ENCODE measurements at regions not wholly inside any gene's neighbourhood (a gene's known extent, or its start where the extent isn't known, plus 50 kb on each side); places are given as distances from the start of the nearest gene placed in this dataset.

DNA sequence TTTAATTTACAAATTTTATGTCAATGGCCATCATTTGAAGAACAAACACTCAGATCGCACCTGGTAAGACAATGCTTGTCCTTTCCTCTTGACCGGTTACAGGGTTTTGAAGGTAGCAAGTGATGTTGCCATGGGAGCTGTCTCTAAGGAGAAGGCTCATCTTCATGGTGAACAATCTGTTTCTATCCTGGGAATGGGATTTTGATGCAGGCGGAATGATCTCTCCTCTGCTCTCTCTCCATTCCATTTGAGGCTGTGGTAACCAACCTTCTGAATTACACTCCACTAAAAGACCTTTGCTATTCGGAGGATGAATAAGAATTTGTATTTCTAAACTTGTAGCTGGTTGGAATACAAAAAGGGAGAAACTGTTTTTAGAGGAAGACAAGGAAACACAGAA lies 57.9 kb upstream of the SLC5A9 start:
- DNase-seq: no peak

DNA sequence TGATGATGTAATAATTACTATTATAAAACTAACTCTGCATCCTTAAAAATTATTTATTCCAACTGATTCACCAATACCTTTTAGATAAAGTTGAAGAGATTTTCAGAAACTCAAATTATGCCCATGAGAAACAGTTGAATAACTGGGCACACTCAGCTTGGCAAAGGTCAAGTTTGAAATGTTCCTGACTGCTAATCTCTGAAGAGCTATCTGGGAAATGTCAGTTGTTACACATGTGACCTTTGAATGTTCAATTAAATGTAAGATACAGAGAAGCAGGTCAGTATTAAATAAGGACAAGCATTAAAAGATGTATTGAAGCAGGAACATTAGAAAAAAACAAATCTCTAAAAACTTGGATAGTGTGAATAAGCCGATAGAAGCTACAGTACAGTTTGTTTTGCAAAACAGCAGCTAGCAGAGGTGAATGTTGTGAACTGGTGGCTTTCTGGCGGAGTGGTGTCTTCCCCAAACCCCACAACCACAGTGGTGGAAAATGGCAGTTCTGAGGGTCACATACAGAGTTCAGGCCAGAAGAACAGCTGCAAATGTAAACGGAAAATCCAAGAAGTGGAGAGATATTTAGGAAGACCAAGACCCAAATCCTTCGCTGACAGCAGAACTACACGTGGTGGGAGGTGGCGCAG lies 61.9 kb upstream of the SLC5A9 start:
- DNase-seq: no peak

DNA sequence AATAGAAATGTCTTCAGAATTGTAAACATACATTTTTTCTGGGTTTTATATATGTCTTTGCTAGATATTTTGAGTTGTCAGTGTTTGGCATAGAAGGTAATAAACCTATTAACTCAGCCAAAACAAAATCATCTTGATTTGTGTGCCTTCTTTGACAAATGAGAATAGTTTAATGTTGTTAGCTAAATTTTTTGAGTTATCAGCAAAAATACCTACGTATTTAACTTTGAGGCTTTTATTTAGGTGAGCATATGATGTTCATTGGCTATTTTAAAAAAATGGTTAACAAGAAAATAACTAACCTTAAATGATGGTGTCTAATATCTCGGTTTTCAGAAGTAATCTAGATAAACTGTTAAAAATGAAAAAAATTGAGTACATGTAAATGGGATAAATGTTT lies 83.2 kb upstream of the SLC5A9 start:
- DNase-seq: no peak

DNA sequence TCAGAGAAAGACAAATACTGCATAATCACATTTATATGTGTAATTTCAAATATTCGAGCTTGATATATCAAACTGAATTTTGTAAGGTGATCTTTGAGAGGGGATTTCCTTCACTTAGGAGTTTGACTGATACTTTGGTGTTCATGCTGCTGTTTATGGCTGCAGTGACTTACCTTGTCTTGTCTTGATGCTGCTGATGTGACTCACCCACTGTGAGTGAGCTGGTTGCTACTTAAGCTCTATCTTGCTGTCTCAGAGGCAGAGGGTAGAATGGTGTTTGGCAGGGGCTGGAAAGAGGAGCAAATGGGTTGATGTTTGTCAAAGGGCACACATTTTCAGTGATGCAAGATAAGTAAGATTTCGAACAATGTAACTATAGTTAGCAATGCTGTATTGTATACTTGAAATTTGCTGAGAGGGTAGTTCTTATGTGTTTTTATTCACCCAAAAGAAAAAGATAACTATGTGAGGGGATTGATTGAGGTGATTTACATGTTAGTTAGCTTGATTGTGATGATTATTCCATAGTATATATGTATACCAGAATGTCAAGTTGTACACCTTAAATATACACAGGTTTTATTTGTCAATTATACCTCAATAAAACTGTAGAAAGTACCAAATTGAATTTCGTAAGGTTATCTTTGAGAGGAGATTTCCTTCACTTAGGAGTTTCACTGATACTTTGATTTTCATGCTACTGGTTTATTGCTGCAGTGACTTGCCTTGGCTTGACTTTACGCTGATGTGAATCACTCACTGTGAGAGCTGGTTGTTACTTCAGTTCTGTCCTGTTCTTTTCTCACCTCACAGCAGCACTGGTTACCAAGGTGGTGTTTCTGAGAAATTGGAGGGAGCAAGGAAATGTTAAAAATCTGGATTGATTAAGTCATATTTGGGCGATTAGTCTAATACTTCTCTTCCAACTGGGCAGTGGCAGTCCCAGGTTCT lies 94.5 kb upstream of the SLC5A9 start:
- DNase-seq: no peak

DNA sequence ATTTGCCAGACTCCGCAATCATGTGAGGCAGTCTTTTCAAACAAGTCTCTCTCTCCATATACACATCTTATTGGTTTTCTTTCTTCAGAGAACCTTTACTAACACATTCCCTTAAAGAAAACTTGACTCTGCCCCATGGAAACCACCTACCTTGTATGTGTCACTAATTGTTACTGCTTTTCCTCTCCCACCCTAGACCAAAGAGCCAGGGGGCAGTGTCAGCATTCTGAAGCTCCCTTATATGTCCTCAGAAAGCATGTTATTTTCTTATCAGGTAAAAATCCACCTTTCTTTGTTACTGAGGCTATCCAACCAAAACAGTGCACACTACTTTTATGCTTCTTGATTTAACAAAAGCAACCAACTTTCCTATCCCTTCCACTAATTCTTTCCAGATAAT lies 98.9 kb upstream of the SLC5A9 start:
- no peak for DNase-seq

DNA sequence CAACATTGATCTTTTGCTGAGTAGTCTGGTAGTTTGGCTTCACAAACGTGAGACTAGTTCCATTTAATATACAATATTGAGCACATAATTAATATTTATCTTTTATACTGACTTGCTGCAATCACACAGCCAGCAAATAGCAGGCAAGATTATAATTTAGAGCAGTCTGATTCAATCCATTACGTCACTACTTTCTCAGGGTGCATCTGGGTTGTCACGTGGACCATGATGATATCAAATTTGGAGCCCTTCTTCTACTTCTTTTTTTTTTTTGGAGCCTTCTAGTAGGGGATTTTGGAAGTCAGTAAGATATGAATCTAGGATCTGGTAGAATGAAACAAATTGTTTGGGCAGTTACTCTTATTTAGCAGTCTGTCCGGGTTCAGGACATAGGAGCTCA lies 100.6 kb upstream of the SLC5A9 start:
- no peak for DNase-seq

DNA sequence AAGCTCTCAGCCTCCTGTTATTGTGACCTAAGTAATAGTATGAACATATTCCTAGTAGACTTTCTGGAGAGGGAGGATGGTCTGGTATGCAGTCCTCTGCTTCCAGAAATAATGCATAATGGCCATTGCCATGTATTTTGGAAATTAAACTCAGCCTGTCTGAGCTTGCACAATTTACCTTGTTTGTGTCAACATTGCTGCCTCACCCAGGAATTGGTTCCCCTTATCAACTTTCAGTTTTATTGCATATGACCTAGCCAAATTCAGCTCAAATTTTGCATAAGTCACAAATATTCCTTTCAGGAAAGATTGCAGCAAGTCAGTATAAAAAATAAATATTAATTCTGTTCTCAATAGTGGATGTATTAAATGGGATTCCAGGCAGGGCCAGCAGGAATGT lies 101.9 kb upstream of the SLC5A9 start:
- no peak for DNase-seq

DNA sequence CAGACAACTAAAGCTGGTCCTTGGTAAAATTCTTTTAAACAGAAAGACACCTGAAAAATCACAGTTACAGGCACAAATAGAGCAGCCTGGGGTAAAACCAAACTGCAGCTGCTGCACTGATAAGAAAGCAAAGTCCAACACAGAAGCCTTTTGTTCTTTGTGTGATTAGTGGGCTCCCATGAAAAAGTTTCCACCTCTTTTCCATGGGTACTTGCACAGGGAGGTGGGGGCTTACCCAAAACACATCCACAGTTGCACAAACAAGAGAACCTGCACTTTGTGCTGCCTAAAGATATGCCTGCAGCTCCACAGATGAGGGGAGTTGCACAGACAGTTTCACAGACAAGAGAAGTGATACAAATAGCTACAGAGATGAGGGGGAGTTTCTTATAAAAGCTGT lies 106.7 kb upstream of the SLC5A9 start:
- DNase-seq: no peak

DNA sequence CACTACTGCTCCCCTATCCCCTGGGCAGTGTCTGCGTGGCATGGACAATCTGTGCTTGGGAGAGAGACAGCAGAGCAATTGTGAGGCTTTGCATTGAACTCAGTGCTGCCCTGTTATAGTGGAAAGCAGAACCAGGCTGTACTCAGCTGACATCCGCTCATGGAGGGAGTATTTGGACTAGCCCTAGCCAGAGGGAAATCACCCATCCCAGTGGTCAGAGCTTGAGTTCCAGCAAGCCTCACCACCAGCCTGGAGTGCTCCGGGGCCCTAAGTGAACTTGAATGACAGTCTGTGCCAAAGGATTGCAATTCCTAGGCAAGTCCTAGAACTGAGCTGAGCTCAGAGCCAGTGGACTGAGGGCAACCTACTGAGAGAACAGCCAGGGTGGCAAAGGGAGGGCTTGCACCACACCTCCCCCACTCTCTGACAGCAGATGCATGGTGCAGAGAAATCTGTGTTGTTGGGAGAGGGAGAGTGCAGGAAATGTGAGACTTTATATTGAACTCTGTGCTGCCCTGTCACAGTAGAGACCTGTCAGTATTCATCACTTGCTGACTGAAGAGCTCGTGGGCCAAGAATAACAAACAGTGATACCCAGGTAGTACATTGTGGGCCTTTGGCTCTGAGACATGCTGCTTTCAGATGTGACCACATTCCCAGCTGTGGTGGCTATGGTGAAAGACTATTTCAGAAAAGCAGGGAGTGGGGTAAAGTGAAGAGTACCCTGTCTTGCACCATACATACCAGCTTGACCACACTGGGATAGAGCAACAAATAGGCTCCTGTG lies 107.7 kb upstream of the SLC5A9 start:
- DNase-seq: no peak

DNA sequence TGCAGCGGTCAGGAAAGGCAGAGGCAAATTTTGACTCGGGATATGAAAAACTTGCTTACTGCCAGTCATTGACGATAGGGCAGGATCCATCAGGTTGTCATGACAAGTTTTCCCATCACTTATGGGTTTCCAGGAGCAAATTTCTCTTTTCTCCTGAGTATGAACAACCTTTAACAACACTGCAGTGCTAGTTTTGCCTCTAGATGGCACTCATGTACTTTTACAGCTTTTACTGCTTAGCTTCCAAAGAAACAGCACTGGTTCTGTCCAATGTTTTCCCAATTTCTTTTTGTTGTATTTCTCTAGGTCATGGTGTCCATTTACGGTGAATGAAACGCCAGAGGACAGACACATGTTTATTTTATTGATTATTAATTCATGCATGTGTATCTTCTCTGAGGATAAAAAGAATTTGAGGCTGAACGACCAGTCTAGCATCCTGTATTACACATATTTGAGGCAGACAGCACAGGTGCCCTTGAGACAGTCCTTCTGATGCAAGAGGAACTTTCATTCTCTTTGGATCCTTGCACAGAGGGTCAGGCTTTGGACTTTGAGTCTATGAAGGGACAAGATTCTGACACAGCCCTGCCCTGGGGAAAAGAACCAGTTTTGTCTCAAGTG lies 112.3 kb upstream of the TRABD2B start:
- DNase-seq: peak; percentile 50

DNA sequence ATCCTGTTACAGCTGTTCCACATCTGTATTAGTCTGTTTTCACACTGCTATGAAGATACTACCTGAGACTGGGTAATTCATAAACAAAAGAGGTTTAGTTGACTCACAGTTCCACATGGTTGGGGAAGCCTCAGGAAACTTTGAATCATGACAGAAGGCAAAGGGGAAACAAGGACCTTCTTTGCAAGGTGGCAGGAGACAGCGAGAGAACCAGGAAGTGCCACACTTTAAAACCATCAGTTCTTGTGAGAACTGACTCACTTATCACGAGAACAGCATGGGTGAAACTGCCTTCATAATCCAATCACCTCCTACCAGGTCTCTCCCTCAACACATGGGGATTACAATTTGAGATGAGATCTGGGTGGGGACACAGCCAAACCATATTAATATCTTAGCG lies 110.3 kb upstream of the TRABD2B start:
- DNase-seq: no peak

DNA sequence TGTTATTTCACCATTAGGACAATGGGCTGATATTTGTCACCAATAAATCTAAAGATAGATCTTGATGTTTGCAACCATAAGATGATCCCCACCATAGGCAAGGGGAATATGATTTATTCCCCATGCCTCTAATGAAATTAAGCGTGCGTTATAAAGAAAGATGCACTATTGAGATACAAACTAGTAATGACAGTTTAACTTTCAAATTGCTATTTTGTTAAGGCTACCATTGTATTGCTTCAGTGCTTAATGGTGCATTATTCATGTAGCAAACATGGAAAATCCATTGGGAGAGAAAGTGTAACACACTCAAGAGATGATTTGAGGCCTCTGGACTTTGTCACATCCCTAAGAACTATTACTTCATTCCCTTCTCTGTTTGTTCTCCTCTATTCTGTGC lies 108.9 kb upstream of the TRABD2B start:
- no peak for DNase-seq

DNA sequence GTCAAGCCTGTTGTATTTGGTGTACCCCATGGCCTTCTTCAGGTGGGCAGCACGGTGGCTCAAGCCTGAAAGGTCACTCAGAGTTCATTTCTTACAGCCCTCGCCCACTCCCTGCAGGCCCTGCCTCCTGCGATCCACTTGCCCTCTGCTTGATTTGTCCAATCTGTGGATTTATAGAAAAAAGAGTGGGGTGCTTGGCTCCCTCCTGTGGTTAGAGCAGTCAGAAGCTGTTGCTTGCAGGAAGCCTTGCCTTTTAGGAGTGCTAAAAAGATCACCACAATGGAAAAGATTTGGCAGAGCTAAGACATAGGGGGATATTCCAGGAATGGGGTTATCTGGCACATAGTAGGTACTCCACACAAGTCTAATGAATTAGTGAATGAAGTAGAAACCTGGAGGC lies 108.0 kb upstream of the TRABD2B start:
- DNase-seq: no peak

DNA sequence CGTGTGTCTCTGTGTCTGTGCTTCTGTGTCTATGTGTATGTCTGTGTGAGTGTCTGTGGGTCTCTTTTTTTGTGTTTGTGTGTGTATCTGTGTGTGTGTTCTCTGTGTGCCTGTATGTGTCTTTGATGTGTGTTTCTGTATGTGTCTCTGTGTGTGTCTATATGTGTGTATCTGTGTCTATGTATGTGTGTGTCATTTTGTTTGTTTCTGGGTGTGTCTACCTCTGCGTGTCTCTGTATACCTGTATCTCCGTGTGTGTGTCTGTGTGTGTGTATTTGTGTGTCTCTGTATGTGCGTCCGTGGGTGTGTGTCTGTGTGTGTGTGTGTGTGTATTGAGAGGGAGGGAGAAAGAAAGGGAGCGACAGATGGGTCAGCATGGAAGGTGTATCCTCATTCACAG lies 106.3 kb upstream of the TRABD2B start:
- DNase-seq: no peak

DNA sequence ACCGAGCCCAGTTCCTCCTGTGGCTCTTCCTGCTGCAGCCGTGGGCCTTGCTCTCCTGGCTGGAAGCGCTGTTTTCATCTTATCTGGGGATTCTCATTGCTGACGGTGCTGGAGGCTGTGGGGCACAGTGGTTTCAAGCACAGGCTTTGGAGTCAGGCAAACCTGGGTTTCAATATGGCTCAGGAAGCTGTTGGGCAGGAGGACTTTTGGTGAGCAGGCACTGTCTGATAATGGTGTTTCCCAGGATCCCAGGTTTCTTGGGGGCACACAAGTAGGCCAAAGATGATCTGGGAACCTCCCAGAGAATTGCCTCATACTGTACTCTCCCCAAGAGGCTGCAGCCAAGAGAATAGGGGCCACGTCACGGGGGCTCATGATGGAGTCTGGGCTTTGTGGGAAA lies 105.6 kb upstream of the TRABD2B start:
- no peak for DNase-seq

DNA sequence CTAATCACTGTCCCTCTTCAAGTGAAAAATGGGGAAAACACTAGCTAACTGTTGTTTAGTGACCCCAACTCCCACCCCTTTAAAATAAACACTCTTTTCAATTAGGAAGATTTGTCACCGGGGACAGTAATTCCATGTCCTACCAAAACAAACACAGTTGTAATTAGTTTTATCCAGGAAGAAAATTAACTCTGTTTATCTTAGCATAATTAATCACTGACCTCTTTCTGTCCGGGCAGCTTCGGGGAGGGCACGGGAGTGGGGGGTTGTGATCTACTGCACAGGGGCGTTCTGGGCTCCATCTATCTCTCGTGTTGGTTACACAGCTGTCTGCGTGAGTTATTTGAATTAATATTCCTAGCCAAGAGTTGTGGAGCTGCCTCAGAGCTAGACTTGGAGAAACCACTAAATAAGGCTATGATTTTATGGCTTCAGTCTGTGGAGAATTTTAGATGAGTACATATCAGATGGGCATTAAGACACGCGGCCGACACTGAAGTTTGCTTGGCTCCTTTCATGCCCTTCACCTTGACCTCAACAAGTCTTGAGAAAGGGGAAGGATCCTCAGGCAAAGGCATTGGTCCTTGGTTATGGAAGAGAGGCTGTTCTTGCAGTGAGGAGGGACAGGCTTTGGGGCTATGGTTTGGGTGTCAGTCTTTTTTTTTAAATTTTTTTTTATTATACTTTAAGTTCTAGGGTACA lies 102.0 kb upstream of the TRABD2B start:
- DNase-seq: no peak

DNA sequence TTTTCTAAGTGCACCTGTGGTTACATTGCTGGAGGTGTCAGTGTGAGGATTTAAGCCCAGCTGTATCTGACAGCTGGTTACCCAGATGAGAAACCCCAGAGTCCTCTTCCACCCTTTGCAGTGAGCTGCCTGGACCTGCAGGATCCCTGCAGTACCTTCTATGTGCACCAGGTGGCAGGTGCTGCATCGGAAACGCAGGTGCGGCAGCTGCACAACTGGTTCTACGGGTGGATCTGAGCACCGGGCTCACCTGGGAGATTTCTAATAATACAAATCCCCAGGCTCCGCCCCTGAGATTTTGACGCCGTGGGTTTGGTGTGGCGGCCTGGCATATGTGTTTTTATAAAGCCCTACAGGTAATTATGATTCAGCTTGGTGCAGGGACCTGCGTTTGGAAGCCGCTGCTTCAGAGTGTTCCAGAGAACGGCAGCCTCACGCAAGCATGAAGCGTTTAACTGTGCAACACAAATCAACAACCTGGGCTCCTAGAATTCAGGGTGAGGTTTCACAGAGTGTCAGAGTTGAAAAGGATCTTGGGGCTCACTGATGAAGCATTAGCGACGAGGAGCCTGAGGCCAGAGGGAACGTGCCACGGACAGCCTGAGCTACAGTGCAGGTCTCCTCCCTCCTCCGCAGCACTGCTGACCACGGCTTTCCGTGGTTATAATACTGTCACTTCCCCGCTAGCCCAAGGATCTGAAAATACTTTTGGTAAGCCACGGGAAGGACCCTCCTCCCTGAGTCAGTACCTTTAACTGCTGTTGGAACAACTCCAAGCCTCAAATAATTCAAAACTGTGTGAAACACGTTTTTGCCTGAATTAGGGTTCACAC lies 96.7 kb upstream of the TRABD2B start:
- DNase-seq: peak; percentile 13

DNA sequence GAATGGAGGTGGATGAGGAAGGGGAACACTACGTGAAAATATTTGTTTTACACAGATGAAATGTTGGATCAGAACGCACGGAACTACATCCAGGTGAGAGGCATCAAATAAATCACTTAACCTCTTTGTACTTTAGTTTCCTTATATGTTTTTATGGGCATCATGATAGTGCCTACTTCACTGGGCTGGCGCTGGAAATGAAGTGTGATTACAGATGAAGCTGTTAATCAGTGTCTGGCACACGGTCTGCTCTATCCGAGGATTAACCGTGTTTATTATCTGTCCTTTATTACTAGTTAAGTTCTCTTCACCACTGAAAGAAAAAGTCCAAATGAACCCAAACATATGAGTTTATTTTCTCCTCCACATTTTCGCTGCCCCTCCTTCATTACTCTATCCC lies 96.0 kb upstream of the TRABD2B start:
- no peak for DNase-seq

DNA sequence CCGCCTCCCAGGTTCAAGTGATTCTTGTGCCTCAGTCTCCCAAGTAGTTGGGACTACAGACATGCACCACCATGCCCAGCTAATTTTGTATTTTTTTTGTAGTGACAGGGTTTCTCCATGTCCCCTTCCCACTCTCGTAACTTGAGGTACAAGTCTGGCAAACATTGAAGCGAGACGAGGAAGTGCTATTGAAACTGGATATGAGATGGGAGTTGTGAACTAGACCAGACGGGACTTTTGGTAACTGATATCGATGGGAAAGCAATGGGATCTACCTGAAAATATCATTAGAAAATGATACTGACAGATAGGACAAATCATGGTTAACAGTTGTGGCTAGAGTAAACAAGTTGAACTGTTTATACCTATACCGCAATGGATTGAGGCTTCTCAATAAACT lies 95.2 kb upstream of the TRABD2B start:
- no peak for DNase-seq

DNA sequence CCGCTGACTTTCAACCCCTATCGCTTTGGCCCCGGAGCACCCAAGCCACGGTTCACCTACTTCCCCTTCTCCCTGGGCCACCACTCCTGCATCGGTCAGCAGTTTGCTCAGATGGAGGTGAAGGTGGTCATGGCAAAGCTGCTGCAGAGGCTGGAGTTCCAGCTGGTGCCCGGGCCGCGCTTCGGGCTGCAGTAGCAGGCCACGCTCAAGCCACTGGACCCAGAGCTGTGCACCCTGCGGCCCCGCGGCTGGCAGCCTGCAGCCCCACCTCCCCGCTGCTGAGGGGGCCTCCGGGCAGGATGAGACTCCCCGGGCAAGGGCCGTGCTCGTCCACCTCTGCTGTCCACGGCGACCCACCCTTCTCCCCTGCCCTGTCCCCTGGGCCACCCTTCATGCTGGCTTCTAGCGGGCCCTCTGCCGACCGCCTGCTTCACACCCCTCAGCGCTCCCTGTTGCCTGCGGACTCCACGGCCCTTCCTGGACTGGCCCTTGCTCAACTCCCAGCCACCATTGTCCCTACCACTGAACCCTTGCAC lies 92.2 kb upstream of the TRABD2B start:
- no peak for DNase-seq

DNA sequence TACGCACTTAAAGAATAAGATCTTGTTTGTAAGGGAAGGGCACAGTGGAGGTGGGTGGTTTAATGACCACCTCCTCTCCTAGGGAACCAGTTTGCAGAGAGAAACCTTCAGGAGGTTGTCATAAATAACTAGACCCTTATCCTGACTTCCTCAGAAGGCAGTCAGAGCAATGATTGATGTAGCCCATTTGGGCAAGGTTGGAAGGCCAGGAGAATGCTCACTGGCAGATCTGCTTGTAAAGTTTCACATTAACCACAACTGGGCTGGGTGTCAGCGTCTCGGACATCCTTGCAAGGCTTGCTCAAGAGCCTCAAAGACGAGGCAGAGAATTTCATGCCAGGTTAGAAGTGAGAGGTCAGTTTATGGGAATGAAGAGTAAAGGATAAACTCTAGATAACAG lies 87.6 kb upstream of the TRABD2B start:
- DNase-seq: no peak

All from fibroblast of skin of abdomen (primary cell).